Activated naive CD4-positive, alpha-beta T cell (primary cell): ENCODE measurements at regions not wholly inside any gene's neighbourhood (a gene's known extent, or its start where the extent isn't known, plus 50 kb on each side); places are given as distances from the start of the nearest gene placed in this dataset.

Source experiments
- DNase-seq, 4 experiments: peaks; one replicate each; lab custom pipeline; 2025; lab: John Stamatoyannopoulos, UW

DNA sequence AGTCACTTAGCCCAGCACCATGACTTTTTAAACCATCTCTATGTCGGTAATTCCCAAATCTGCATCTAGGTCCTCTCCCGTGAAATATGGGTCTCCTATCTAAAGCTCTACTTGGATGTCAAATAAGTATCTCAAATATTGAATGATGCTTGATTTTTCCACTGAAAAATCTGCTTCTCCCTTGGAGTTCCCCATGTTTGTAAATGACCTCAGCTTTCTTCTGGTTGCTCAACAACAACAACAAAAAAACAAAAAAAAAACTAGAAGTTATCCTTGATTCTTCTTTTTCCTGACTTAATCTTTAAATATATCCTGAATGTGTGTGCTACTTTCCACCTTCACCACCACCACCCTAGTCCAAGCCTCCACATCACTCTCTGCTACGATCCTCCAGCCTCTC, 307.5 kb upstream of the UBE2E2 start:
- no peak for DNase-seq

DNA sequence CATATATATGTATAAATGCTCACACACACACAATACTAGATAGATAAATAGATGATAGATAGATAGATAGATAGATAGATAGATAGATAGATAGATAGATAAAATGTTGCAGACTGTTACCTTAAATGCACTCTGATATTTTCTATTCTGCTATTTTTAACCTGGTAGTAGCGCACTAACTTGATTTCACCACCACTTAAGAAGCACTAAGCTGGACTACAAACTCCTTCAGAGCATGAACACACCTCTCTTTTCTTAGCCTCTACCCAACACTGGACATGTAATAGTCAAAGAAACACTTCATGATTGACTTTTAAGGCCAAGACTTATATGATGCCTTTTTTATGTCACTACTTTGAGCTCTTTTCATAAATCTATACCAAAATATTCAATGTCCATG, 304.6 kb upstream of the UBE2E2 start:
- no peak for DNase-seq

DNA sequence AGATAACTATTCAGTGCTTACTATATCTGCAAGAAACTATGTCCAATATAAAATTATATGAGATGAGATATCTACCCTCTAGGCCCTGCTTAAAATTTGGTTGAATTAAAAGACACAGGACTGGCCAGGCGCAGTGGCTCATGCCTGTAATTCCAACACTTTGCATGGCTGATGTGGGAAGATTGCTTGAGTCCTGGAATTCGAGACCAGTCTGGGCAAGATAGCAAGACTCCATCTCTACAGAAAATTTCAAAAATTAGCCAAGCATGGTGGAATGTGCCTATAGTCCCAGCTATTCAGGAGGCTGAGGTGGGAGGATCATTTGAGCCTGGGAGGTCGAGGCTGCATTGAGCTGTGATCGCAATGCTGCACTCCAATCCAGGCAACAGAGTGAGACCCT, 303.7 kb upstream of the UBE2E2 start:
- no peak for DNase-seq

DNA sequence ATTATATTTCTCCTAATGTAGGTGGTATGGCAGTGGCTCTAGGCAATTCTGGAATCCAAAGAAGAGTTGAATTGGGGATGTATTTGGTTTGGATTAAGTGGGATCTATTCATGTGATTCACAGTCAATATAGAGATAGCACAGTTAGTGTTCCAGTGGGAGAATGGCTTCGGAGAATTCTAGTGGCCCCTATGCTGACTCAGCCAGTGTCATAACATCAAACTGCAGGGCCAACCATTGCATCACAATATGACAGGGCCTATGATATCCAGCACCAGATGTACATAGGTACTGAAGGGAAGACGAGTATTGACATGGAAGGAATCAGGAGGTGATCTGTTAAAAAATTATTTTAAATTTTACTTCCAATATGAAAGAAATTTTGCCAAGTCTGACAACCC, 302.8 kb upstream of the UBE2E2 start:
- DNase-seq: no peak

DNA sequence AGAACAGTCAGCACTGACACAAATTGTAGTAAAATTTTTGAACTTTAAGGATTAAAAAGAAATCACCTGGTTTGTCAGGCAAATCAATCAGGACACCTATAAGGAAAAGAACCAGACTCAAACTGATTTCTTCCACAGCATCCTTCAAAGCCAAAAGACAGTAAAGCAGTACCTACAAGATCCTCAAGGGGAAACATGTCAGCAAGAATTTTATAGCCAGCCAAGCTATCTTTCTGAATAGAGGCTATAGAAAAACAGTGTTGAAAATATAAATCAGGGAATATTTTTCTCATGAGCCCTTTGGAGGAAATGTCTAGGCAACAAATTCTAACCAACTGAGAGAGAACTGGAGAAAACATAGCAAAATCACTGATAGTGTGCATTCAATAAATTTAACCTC, 301.4 kb upstream of the UBE2E2 start:
- DNase-seq: no peak

DNA sequence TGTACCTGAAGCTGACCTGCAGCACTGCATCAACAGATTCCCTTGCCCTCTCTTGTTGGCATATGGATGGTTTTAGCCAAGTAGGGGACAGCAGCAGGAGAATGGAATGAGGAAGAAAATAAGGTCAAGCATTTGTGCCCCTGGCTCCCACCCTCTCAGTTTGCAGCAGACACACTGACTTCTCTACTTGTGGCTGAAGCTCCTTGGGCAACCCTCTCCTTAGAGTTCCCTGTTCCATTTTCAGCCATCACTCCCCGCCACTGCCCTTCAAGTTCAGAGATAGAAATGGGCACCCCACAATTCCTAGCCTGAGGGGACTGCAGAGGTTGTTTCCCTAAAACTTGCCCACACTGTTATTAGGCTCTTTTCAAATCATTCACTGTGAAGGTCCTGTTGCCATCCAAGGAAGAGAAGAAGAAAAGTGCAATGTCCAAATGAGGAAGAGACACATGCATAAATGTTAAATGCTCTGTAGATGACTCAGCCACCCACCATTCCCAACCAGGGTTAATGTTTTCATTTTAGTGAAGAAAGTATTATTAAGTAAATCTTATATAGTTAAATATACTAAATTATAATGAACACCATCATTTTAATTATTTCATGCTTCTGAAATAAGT, 295.9 kb upstream of the UBE2E2 start:
- no peak for DNase-seq

GRCh38 chr3:22907796-22908195, 295.3 kb upstream of the UBE2E2 start:
- no peak for DNase-seq

DNA sequence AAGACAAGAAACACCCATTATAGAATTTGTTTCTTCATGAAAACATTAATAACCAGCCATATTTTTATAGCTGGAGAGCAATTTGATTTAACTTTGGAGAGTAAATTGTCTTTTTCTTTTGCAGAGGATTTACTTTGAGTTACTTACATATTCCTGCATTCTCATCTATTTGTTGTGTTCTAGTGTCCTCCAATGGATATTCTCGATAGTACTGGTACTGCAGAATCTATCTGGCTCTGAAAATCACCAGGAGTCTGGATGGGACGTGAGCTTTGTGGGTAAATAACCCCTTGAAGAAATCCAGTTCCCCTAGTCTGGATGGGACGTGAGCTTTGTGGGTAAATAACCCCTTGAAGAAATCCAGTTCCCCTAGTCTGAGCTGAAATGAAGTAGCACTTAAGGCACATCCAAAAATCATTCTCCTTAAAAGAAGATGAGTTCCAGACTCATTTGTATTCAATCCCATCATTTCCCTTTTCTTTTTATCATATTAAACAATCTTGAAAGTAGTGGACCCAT, 294.1 kb upstream of the UBE2E2 start:
- no peak for DNase-seq

GRCh38 chr3:22916933-22917332, 286.2 kb upstream of the UBE2E2 start:
- DNase-seq: no peak

DNA sequence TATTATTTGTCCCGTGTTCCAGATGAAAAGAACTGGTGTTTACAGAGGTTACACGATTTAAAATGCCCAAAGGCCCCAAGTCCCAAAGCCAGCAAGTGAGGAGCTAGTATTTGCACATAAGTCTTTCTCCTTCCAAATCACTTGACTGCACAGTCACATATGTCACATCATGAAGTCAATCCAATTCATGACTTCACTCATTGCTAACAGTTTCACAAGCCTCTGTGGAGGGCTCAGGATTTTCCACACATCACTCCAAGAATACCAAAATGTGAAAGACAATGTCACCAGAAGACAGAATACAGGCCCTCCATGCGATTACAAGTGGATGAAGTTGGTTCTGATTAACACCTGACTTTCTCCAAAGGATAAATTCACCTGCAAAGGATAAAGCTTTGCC, 283.1 kb upstream of the UBE2E2 start:
- no peak for DNase-seq

- DNase-seq: no peak
Observed at GRCh38 chr3:22922317-22922716, 280.8 kb upstream of the UBE2E2 start.

DNA sequence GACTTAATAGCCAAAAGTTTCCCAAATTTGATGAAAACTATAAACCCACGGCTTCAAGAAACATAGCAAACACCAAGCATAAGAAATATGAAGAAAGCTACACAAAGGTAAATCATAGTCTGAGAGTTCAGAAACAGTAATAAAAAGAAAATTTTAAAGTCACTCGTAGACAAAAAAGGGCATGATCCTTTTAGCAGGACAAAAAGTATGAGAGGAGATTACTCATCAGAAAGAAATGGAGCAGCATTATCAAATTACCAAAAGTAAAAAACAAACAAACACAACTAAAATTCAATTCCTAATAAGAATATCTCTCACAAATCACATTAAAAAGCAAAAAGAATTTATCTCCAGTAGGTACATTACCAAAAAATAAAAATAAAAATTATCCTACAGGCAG, 279.4 kb upstream of the UBE2E2 start:
- DNase-seq: no peak

GRCh38 chr3:22928216-22929110, 274.7 kb upstream of the UBE2E2 start:
- no peak for DNase-seq

DNA sequence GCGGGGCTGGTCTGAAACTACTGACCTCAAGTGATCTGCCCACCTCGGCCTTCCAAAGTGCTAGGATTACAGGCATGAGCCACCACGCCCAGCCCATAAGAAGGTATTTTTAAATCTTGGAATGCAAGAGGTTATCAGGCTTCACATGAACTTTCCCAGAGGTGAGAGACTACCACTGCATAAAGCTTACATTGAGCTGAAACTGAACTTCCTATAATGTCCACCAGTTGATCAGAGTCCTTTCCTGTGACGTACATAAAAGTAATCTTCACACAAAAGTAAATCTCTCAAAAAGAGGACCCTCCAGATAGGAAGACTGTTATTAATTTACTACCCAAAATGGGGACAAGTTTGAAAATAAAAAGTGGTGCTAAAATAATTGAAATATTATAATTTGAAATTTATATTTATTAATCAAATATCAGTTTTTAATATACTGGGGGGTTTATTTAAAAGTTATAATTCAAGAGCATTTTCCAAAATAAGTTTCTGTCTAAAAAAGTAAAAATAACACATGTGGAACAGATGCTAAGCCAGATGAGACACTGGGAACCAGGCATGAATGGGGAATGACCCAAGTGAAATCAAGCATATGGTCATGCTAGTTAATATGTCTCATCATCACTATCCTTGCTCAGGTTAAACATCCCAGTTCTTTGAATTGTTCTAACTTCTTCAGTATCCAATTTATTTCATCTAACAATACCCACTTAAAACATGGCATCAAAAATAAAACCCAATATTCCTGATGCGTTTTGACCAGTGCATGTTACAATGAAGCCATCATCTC, 269.9 kb upstream of the UBE2E2 start:
- DNase-seq: no peak

DNA sequence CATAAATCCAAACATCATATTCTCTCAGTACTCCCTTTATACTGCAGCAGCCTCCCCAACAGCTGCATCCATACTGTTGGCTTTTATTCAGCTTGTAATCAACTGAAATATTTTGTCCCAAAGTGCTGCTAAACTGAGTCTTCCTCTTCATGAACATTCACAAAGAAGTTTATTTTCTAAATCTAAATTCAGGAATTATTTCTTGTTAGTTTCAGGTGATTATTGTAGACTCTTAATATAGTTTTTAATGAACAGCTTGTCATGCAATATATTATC, 269.3 kb upstream of the UBE2E2 start:
- no peak for DNase-seq

GRCh38 chr3:22935040-22935439, 268.1 kb upstream of the UBE2E2 start:
- no peak for DNase-seq

- DNase-seq: no peak
Observed at GRCh38 chr3:22937536-22937935, 265.6 kb upstream of the UBE2E2 start.

GRCh38 chr3:22938739-22939138, 264.4 kb upstream of the UBE2E2 start:
- no peak for DNase-seq

DNA sequence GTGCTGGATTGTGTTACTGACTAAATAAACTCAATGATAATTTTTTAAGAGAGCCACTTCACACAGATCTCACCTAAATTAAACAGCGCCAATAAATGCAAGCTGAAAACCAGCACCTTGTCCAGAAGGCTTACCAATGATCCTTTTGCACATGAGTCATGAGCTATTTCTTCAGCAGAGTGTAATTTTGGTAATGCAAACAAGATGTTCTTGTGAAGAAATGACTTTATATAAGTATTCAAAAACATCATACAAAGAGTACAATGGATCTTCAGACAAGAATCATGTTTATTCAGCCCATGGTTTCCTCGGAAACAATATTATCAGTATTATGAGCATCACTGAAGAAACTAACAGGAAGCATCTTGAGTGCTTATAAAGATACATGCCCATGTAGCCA, 263.8 kb upstream of the UBE2E2 start:
- DNase-seq: no peak

DNA sequence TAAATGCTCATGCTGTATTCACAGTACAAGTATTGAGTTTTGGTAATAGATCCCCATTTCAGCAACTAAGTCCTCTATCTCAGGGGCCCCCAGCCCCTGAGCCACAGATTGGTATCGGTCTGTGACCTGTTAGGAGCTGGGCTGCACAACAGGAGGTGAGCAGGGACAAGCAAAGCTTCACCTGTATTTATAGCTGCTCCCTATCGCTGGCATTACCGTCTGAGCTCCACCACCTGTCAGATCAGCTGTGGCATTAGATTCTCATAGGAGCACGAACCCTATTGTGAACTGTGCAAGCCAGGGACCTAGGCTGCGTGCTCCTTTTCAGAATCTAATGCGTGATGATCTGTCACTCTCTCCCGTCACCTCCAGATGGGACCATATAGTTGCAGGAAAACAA, 262.8 kb upstream of the UBE2E2 start:
- no peak for DNase-seq

GRCh38 chr3:22942981-22943380, 260.1 kb upstream of the UBE2E2 start:
- no peak for DNase-seq

DNA sequence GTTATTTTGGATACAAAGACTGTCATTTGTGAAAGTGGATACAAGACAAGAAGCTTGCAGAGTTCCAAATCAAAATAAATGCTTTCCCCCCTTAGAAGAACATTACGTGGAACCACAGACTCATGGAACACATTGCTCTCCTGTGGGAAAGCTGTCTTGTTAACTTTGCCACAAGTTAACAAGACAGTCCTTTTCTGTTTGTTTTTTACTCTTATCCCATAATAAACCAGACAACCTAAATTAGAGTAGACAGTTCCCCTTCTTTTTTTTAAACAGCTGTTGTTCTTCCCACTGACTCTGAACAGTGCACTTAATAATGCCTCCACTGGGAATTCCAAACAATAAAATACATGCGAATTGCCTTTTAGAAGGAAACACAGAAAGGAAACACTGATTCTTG, 255.3 kb upstream of the UBE2E2 start:
- DNase-seq: no peak

- no peak for DNase-seq
Observed at GRCh38 chr3:22951910-22952309, 251.2 kb upstream of the UBE2E2 start.
